NCI-H2029 treated with DMSO at 0.1 percent for 48 hours (cell line): ENCODE measurements at regions not wholly inside any gene's neighbourhood (a gene's known extent, or its start where the extent isn't known, plus 50 kb on each side); places are given as distances from the start of the nearest gene placed in this dataset.

Experiments
- DNase-seq: peaks from one replicate; lab custom pipeline; 2025; lab: John Stamatoyannopoulos, UW

DNA sequence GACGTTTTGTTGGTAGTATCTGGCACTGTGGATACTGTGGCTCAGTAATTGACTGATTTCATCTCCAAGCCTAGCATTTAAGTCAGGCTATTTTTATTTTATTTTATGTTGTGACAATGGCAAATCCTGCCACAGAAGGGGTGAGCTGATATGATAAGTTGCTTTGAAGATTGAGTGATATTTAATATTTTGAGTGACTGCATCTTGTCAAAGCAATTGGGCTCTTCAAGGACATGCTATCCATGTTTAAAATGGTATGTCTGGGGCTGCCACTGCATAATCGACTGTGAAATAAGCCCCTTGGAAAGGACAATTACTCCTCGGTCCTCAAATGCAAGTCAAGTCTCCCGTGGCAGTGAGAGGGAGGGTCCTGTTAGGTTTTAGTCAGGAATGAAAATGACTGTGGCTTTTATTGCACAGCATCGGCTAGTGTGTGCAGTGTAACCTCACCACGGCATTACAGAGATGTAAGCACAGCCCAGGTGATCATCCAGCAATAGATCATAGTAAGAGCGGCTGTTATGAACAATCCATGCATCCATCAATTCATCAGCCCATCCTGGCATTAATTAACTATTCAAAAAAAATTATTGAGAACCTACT lies 178.2 kb downstream of the GBA3 start:
- DNase-seq, result no peak

DNA sequence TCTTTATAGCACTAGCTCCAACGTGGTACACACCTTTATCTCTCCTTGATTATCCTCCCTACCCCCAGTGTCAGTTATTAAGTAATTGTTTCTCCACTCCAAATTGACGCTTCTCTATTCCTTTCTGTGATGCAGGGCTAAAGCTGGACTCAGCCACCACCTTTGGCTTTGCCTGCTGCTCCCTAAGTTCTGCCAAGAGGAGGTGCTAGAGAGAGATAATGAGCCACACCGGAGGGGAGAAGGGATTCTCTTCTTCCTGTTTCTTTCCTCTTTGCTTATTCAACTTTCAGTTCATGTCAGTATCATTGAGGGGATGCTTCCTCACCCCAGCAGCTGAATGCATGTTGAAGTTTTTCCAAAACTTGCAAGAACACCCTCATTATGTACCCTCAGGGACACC lies 176.5 kb downstream of the GBA3 start:
- no peak for DNase-seq
